IMR-90 (cell line): ENCODE measurements at regions not wholly inside any gene's neighbourhood (a gene's known extent, or its start where the extent isn't known, plus 50 kb on each side); places are given as distances from the start of the nearest gene placed in this dataset.
A peak's percentile ranks its signal among the peaks of the same experiment; 100 is the strongest.

Source experiments
- ATAC-seq: fragments of 200-7000 bp; cut with Tn5 transposase; 2 replicates; pipeline ENCODE4 v1.9.1; 2020; ENCODE audit warnings: low read depth, mild to moderate bottlenecking, moderate library complexity
- BruUV-seq: library from RNA; stranded (reverse); fragments of 400-500 nt; replicated peaks from 2 replicates; lab custom pipeline; 2021; lab: Mats Ljungman, UMichigan
- CTCF ChIA-PET: fragments of 300-600 bp; formaldehyde crosslinking; extraction: SDS; loops from one replicate; lab custom pipeline; 2021; ENCODE audit warnings: antibody characterized with exemption; lab: Yijun Ruan, JAX
- POLR2A ChIA-PET: fragments of 300-600 bp; sonication (Branson Sonifier 250); formaldehyde crosslinking; loops from one replicate; lab custom pipeline; 2022; ENCODE audit warnings: antibody characterized with exemption; ENCODE audit not compliant: unreplicated experiment; lab: Charles Lee
- DNase-seq: peaks from one replicate; pipeline ENCODE4 v3.0.0; 2013
- H2AFZ ChIP-seq: replicated peaks from 2 replicates; pipeline ENCODE3; 2013; ENCODE audit warnings: low read length, mild to moderate bottlenecking; ENCODE audit not compliant: poor library complexity
- H2AK5ac ChIP-seq: 2 replicates; pipeline ENCODE4 v1.6.1; 2013; ENCODE audit warnings: low read depth, low read length, inconsistent platforms
- H2AK9ac ChIP-seq: replicated peaks from 2 replicates; pipeline ENCODE3; 2013; ENCODE audit warnings: mild to moderate bottlenecking, low read depth, low read length, moderate library complexity; ENCODE audit not compliant: poor library complexity
- H2BK120ac ChIP-seq: 2 replicates; pipeline ENCODE4 v1.6.1; 2013; ENCODE audit warnings: low read depth, low read length, inconsistent platforms
- H2BK15ac ChIP-seq: 3 replicates; pipeline ENCODE4 v1.6.1; 2013; ENCODE audit warnings: low read depth, low read length, inconsistent platforms
- H2BK20ac ChIP-seq: 2 replicates; pipeline ENCODE4 v1.6.1; 2013; ENCODE audit warnings: low read depth, mild to moderate bottlenecking, inconsistent platforms, low read length, moderate library complexity
- H2BK5ac ChIP-seq: 2 replicates; pipeline ENCODE4 v1.6.1; 2013; ENCODE audit warnings: mild to moderate bottlenecking, low read depth, low read length, inconsistent platforms; ENCODE audit not compliant: poor library complexity, severe bottlenecking
- H3K14ac ChIP-seq: replicated peaks from 2 replicates; pipeline ENCODE4 v1.6.1; 2013; ENCODE audit warnings: low read depth, low read length, inconsistent platforms
- H3K18ac ChIP-seq: 2 replicates; pipeline ENCODE4 v1.6.1; 2013; ENCODE audit warnings: low read depth, low read length, control low read depth
- H3K23ac ChIP-seq: 2 replicates; pipeline ENCODE4 v1.6.1; 2013; ENCODE audit warnings: low read depth, low read length, inconsistent platforms
- H3K27ac ChIP-seq: 2 replicates; pipeline ENCODE4 v1.5.1; 2013; ENCODE audit warnings: mild to moderate bottlenecking, control low read depth, low read length; ENCODE audit not compliant: insufficient read depth
- H3K27me3 ChIP-seq: 2 replicates; pipeline ENCODE4 v1.6.1; 2013; ENCODE audit warnings: low read length; ENCODE audit not compliant: control insufficient read depth, insufficient read depth
- H3K36me3 ChIP-seq: 2 replicates; pipeline ENCODE4 v1.6.1; 2013; ENCODE audit warnings: low read length, mixed read lengths; ENCODE audit not compliant: control insufficient read depth, insufficient read depth
- H3K4ac ChIP-seq: 2 replicates; pipeline ENCODE4 v1.6.1; 2013; ENCODE audit warnings: low read depth, low read length, inconsistent platforms
- H3K4me1 ChIP-seq: 2 replicates; pipeline ENCODE4 v1.6.1; 2013; ENCODE audit warnings: low read length, mixed read lengths; ENCODE audit not compliant: control insufficient read depth, insufficient read depth
- H3K4me2 ChIP-seq: 2 replicates; pipeline ENCODE4 v1.6.1; 2013; ENCODE audit warnings: low read depth, mild to moderate bottlenecking, control low read depth, low read length, moderate library complexity
- H3K4me3 ChIP-seq: 2 replicates; pipeline ENCODE4 v1.5.1; 2013; ENCODE audit warnings: low read depth, mild to moderate bottlenecking, control low read depth, low read length, moderate library complexity; ENCODE audit not compliant: insufficient read depth
- H3K56ac ChIP-seq: 2 replicates; pipeline ENCODE4 v1.6.1; 2013; ENCODE audit warnings: low read length, inconsistent platforms; ENCODE audit not compliant: insufficient read depth; ENCODE audit errors: extremely low read depth
- H3K79me1 ChIP-seq, 2 experiments: 2 replicates each; pipeline ENCODE4 v1.6.1; 2013; ENCODE audit warnings: low read length in 2 of 2, inconsistent platforms in 1 of 2, low read depth in 1 of 2
- H3K9ac ChIP-seq: 2 replicates; pipeline ENCODE4 v1.6.1; 2013; ENCODE audit warnings: low read depth, low read length, control low read depth
- H3K9me1 ChIP-seq: 2 replicates; pipeline ENCODE4 v1.6.1; 2013; ENCODE audit warnings: low read length, inconsistent platforms; ENCODE audit not compliant: insufficient read depth
- H3K9me3 ChIP-seq: 2 replicates; pipeline ENCODE4 v1.6.1; 2013; ENCODE audit warnings: low read length; ENCODE audit not compliant: control insufficient read depth, insufficient read depth
- H4K20me1 ChIP-seq: 2 replicates; pipeline ENCODE4 v1.6.1; 2013; ENCODE audit warnings: low read length, inconsistent platforms; ENCODE audit not compliant: insufficient read depth
- H4K5ac ChIP-seq: 2 replicates; pipeline ENCODE4 v1.6.1; 2013; ENCODE audit warnings: mild to moderate bottlenecking, low read depth, low read length, control low read depth
- H4K8ac ChIP-seq, 2 experiments: 2 replicates each; pipeline ENCODE4 v1.6.1; 2013; ENCODE audit warnings: low read depth in 2 of 2, low read length in 2 of 2, control low read depth in 1 of 2, inconsistent platforms in 1 of 2
- H4K91ac ChIP-seq: 2 replicates; pipeline ENCODE4 v1.6.1; 2013; ENCODE audit warnings: low read depth, low read length, inconsistent platforms; ENCODE audit not compliant: insufficient read depth
- MAFK ChIP-seq: IDR thresholded peaks from 2 replicates; pipeline ENCODE4 v1.6.1; 2012; ENCODE audit warnings: low read depth, low read length, improper control_type of control experiment
- POLR2A ChIP-seq: IDR thresholded peaks from 2 replicates; pipeline ENCODE4 v1.6.1; 2012; ENCODE audit warnings: mild to moderate bottlenecking, low read depth, low read length
- WGBS, 2 experiments: methylation state at CpG; one replicate each; pipeline versions ENCODE4 v1.1.5 to v1.1.7; 2013; ENCODE audit warnings: missing lambda C conversion rate in 2 of 2; ENCODE audit not compliant: insufficient read length in 1 of 2; ENCODE audit errors: extremely low coverage in 2 of 2; 5-methylcytosine and 5-hydroxymethylcytosine counted together
- dilution Hi-C: fragments of 300-500 bp; cut with HindIII; formaldehyde crosslinking; loops from one replicate; pipeline ENCODE4 v1.14.3; 2018; ENCODE audit warnings: low sequenced_read_pairs; ENCODE audit not compliant: unreplicated experiment
- in situ Hi-C: fragments of 300-500 bp; cut with MboI; formaldehyde crosslinking; loops from 3 replicates; pipeline ENCODE4 v1.14.3; 2019; ENCODE audit warnings: low sequenced_read_pairs, inconsistent platforms, mixed read lengths
- intact Hi-C: fragments of 100-400 bp; cut with micrococcal nuclease; formaldehyde crosslinking; loops from 2 replicates; pipeline ENCODE4 v1.10.0; 2022

DNA sequence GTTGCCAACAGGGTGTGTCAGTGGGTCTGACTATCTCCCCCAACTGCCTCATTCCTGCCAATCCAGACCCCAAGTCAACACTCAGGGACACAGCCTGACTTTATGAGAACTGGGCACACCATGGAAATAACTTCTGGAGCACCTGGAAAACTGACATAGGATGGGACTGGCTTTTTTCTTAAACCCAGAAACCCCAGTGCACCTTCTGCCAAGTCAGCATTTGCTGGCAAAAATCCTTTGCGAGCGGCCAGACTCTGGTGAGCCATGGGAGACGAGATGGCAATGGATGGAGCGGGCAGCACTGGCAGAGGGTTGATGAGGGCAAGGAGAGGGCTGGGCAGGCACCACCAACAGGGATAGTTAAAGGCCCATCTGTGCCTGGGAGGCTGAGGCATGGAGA lies 114.4 kb upstream of the OSMR start:
- BruUV-seq: no TSS peak
- Histone ChIP-seq H2BK15ac (no peak overlapping the region), H2AK5ac (no peak overlapping the region), H4K91ac (no peak overlapping the region), H3K9ac (no peak overlapping the region), H2BK20ac (no peak overlapping the region), H3K79me1 (no peaks in the 10 kb centered on the region), H2BK5ac (no peak overlapping the region), H3K23ac (no peak overlapping the region), H3K36me3 (no peaks in the 10 kb centered on the region), H3K9me3 (no peaks in the 10 kb centered on the region), H3K27me3 (peaks cover 18% of the 10 kb centered on the region), H2AFZ (no peak overlapping the region), H3K14ac (no peak overlapping the region), H3K27ac (no peak overlapping the region), H4K5ac (no peak overlapping the region), H3K4me3 (no peak overlapping the region), H4K8ac (no peak overlapping the region), H3K9me1 (no peaks in the 10 kb centered on the region; the same call in 1 of the 2 replicates), H3K4ac (no peak overlapping the region), H4K20me1 (no peaks in the 10 kb centered on the region), H2BK120ac (no peak overlapping the region), H3K4me2 (no peak overlapping the region), H3K4me1 (no peaks in the 10 kb centered on the region), H2AK9ac (no peak overlapping the region), H3K56ac (no peak overlapping the region), H3K18ac (no peak overlapping the region)
- 100% methylated on average over 1 of the region's 4 CpGs; no CpG with 5 or more reads in 1 of the 2 experiments for WGBS, 2 experiments
- in situ Hi-C loops: no loop called here
- dilution Hi-C loops: no loop called here
- ChIA-PET POLR2A (no interaction called here), CTCF (no interaction called here)
- TF ChIP-seq MAFK (peak; percentile 71), POLR2A (no peak)
- intact Hi-C loops: no loop called here
- ATAC-seq (no peak), DNase-seq (no peak)
